MCF 10A (cell line): ENCODE measurements at regions not wholly inside any gene's neighbourhood (a gene's known extent, or its start where the extent isn't known, plus 50 kb on each side); places are given as distances from the start of the nearest gene placed in this dataset.

Experiments used
- BruUV-seq: library from RNA; stranded (reverse); fragments of 400-500 nt; replicated peaks from 2 replicates; lab custom pipeline; 2021; lab: Mats Ljungman, UMichigan
- CTCF ChIA-PET: fragments of 300-600 bp; sonication (Branson Sonifier 250); formaldehyde crosslinking; extraction: SDS; loops from one replicate; lab custom pipeline; 2021; ENCODE audit warnings: antibody characterized with exemption, inconsistent platforms; lab: Yijun Ruan, JAX
- POLR2A ChIA-PET: fragments of 300-600, 350-650 bp; sonication (Branson Sonifier 250); formaldehyde crosslinking; extraction: SDS; loops from one replicate; lab custom pipeline; 2020; ENCODE audit warnings: antibody characterized with exemption, inconsistent platforms; lab: Yijun Ruan, JAX
- DNase-seq: peaks from one replicate; pipeline ENCODE4 v3.0.0-alpha.2; 2018; ENCODE audit not compliant: unreplicated experiment
- H3K27ac Mint-ChIP-seq: one replicate; pipeline ENCODE4 v1.8.0; 2022; ENCODE audit warnings: mild to moderate bottlenecking, low read depth, mixed read lengths; ENCODE audit not compliant: unreplicated experiment
- H3K27me3 Mint-ChIP-seq: one replicate; pipeline ENCODE4 v1.8.0; 2022; ENCODE audit warnings: mixed read lengths; ENCODE audit not compliant: insufficient read depth, unreplicated experiment
- H3K36me3 Mint-ChIP-seq: one replicate; pipeline ENCODE4 v1.8.0; 2022; ENCODE audit warnings: mild to moderate bottlenecking, moderate library complexity, mixed read lengths; ENCODE audit not compliant: insufficient read depth, unreplicated experiment
- H3K4me1 Mint-ChIP-seq: one replicate; pipeline ENCODE4 v1.8.0; 2022; ENCODE audit warnings: mixed read lengths; ENCODE audit not compliant: insufficient read depth, unreplicated experiment
- H3K4me3 Mint-ChIP-seq: one replicate; pipeline ENCODE4 v1.8.0; 2022; ENCODE audit warnings: mild to moderate bottlenecking, moderate library complexity, mixed read lengths; ENCODE audit not compliant: unreplicated experiment
- H3K9me3 Mint-ChIP-seq: one replicate; pipeline ENCODE4 v1.8.0; 2022; ENCODE audit warnings: mixed read lengths; ENCODE audit not compliant: unreplicated experiment
- intact Hi-C: fragments of 100-400 bp; cut with micrococcal nuclease; formaldehyde crosslinking; loops from 2 replicates; pipeline ENCODE4 v1.14.1; 2022
- TF ChIP-seq, protein P1 (sequence below): fragments of 200-600 bp; IDR thresholded peaks from one replicate; pipeline ENCODE4 v1.8.0; 2022; ENCODE audit warnings: antibody characterized with exemption, mild to moderate bottlenecking; ENCODE audit not compliant: unreplicated experiment

DNA sequence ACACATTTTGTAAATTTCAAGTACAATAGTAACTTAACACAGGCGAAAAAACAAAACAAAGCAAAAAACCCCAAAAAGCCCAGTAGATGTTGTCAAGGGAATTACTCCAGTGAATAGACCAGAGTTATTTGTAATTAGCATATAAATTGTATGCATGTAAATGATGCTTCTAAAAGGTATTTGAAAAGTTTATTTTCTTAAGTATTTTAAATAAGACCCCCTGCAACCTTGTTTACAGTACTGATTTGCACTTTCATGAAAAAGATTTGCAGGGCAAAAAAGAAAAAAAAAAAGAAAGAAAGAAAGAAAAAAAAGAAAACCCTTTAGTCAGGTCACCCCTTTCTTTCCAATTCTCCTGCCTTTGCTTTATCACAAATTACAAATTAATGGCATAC lies 372.3 kb upstream of the IRX2 start:
- Mint-ChIP-seq H3K4me3 (no peak overlapping the region), H3K4me1 (no peaks in the 10 kb centered on the region), H3K27me3 (no peaks in the 10 kb centered on the region), H3K36me3 (no peaks in the 10 kb centered on the region), H3K27ac (no peak overlapping the region), H3K9me3 (no peaks in the 10 kb centered on the region)
- ChIA-PET POLR2A (no interaction called here), CTCF (no interaction called here)
- intact Hi-C loops: no loop called here
- TF ChIP-seq, protein P1, sequence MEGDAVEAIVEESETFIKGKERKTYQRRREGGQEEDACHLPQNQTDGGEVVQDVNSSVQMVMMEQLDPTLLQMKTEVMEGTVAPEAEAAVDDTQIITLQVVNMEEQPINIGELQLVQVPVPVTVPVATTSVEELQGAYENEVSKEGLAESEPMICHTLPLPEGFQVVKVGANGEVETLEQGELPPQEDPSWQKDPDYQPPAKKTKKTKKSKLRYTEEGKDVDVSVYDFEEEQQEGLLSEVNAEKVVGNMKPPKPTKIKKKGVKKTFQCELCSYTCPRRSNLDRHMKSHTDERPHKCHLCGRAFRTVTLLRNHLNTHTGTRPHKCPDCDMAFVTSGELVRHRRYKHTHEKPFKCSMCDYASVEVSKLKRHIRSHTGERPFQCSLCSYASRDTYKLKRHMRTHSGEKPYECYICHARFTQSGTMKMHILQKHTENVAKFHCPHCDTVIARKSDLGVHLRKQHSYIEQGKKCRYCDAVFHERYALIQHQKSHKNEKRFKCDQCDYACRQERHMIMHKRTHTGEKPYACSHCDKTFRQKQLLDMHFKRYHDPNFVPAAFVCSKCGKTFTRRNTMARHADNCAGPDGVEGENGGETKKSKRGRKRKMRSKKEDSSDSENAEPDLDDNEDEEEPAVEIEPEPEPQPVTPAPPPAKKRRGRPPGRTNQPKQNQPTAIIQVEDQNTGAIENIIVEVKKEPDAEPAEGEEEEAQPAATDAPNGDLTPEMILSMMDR: no peak
- no TSS peak for BruUV-seq
- no peak for DNase-seq

DNA sequence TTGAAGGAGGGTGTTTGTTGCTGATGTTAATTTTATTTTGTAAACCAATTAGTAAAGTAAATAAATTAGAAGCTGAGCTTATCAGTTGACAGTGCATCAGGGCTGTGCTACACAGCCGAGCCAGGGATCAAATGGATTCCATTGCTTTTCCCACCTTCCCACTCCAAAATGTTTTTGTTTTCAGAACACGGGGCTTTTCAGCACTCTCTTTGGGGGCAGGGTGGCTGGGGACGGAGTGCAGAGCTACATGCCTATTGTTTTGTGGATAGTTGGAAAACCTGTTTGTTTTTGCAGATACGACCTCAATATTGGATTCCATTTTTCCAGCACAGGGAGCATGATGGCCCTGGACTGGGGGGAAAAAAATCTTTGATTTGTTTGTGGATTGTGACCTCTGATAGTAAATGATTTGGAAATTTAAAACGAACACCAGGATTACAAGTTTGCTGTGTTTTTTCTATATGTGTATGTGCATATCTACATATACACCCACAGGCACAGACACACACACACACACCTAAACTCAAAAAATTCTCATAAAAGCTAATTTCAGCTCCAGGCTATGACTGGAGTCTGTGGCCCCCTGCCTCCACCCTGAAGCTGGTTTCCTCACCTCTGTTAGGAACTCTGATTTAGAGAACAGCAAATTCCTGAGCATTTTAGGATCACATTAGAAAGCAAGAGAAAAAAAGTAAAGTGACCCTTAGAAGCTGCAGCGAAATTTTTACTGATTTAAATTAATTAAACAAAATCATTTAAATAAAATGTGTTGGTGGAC lies 371.7 kb upstream of the IRX2 start:
- DNase-seq: no peak
- no peak overlapping the region for H3K27ac Mint-ChIP-seq
- POLR2A ChIA-PET: no interaction called here
- no peaks in the 10 kb centered on the region for H3K36me3 Mint-ChIP-seq
- no TSS peak for BruUV-seq
- no peaks in the 10 kb centered on the region for H3K27me3 Mint-ChIP-seq
- no peaks in the 10 kb centered on the region for H3K9me3 Mint-ChIP-seq
- no peak overlapping the region for H3K4me3 Mint-ChIP-seq
- intact Hi-C loops: no loop called here
- no peaks in the 10 kb centered on the region for H3K4me1 Mint-ChIP-seq
- CTCF ChIA-PET: no interaction called here
- TF ChIP-seq, protein P1: no peak

DNA sequence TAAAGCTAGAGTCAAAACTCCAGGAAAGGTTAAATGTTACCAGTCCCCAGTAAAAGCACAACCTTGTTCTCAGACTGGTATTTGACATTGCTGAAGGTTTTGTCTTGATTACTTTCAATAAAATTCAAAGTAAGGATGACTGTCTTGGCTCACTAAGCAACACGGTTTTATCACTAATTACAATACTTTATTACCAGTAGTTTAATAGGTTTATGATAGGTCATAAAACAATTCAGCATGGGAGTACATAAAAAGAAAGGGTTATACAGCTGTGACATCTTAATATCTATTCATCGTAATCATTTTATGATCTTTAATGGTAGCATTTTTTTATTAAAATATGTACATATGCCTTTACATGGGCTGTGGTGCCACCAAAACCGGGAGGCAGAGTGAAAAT lies 370.7 kb upstream of the IRX2 start:
- ChIA-PET CTCF (no interaction called here), POLR2A (no interaction called here)
- Mint-ChIP-seq H3K4me3 (no peak overlapping the region), H3K27me3 (no peaks in the 10 kb centered on the region), H3K36me3 (no peaks in the 10 kb centered on the region), H3K9me3 (no peaks in the 10 kb centered on the region), H3K4me1 (no peaks in the 10 kb centered on the region), H3K27ac (no peak overlapping the region)
- TF ChIP-seq, protein P1: no peak
- DNase-seq: no peak
- intact Hi-C loops: no loop called here
- no TSS peak for BruUV-seq

DNA sequence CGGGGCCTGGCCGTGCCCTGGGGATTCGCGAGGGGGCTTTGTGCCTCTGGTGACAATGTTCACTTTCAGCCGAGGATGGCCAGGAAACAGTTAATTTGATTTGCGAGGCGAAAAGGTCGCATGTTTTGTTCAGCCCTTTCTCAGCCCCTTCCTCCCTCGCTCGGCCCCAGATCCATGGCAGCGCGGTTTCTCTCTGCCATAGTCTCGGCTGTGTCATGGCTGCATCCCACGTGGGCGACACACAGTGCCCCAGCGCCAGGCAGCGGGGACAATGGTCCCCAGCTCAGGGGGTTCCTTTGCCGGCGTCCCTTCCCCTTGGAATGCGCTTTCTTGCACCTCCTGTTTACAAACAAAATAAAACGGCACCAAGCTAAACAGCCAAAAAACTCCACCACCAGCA lies 370.3 kb upstream of the IRX2 start:
- Mint-ChIP-seq H3K4me3 (no peak overlapping the region), H3K36me3 (no peaks in the 10 kb centered on the region), H3K9me3 (no peaks in the 10 kb centered on the region), H3K27ac (no peak overlapping the region), H3K4me1 (no peaks in the 10 kb centered on the region), H3K27me3 (no peaks in the 10 kb centered on the region)
- ChIA-PET POLR2A (no interaction called here), CTCF (no interaction called here)
- intact Hi-C loops: no loop called here
- no TSS peak for BruUV-seq
- TF ChIP-seq, protein P1: no peak
- no peak for DNase-seq
